ENCODE measurements at regions not wholly inside any gene's neighbourhood (a gene's known extent, or its start where the extent isn't known, plus 50 kb on each side); places are given as distances from the start of the nearest gene placed in this dataset.
A peak's percentile ranks its signal among the peaks of the same experiment; 100 is the strongest.

DNA sequence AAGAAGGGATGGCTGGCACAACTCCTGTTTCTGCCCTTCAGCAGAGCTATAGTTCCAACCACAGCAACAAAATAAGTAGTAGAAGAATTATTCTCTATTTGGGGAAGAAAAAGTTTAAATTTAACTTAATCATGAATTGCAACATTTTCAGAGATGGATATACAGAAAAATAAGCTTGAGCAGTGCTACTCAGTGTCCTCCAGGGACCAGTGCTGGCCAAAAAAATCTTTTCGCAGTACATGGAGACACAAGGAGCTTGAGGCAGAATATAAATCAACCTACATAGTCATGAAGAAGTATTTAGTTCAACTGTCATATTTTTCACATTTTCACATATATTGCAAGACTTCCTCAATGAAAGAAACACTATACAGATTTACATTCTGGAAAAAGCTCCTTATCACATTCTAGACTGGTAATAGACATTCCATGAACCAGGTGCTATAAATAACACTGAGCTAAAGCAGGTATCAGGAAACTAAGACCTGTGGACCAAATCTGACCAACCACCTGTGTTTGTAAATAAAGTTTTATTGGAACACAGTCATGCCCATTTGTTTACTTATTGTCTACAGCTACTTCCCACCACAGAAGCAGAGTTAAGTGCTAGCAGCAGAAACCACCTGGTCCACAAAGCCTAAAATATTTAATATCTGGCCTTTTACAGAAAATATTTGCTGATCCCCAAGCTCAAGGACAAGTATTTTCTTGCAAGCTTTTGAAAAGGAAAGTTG, 101.9 kb downstream of the RGS21 start:
- no peak for TF ChIP-seq CTCF (IDR thresholded peaks at IDR 0.05; ENCODE audit: insufficient read depth, low read depth, low read length, missing control alignments)
- H3K4me3 ChIP-seq (ENCODE audit: low read length): no peak overlapping the region
- DNase-seq (ENCODE audit: low read depth): no peak

GRCh38 chr1:192430644-192431043, 113.9 kb downstream of the RGS21 start:
- TF ChIP-seq CTCF (IDR thresholded peaks at IDR 0.05; ENCODE audit: insufficient read depth, low read depth, low read length, missing control alignments): no peak
- no peak overlapping the region for H3K4me3 ChIP-seq (ENCODE audit: low read length)
- no peak for DNase-seq (ENCODE audit: low read depth)

DNA sequence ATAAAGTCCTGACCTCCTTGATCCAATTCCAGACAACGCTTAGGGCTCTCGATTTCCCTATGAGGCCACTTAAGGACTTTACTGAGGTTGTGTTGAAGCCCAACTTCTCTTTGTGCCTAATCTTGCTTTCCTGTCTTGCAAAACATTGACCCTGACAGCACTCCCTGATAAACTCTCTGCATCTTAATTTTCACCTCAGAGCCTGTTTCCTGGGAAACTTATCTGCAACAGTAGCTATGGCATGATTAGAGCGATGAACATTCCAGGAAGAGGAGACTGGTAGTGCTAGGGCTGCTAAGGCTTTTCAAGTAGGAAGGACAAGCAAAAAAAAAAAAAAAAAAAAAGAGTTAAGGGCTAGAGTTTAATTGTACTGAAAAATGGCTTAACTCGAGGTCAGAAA, 118.9 kb downstream of the RGS21 start:
- H3K4me3 ChIP-seq (ENCODE audit: low read length): no peak overlapping the region
- DNase-seq (ENCODE audit: low read depth): no peak
- TF ChIP-seq CTCF (IDR thresholded peaks at IDR 0.05; ENCODE audit: insufficient read depth, low read depth, low read length, missing control alignments): no peak

DNA sequence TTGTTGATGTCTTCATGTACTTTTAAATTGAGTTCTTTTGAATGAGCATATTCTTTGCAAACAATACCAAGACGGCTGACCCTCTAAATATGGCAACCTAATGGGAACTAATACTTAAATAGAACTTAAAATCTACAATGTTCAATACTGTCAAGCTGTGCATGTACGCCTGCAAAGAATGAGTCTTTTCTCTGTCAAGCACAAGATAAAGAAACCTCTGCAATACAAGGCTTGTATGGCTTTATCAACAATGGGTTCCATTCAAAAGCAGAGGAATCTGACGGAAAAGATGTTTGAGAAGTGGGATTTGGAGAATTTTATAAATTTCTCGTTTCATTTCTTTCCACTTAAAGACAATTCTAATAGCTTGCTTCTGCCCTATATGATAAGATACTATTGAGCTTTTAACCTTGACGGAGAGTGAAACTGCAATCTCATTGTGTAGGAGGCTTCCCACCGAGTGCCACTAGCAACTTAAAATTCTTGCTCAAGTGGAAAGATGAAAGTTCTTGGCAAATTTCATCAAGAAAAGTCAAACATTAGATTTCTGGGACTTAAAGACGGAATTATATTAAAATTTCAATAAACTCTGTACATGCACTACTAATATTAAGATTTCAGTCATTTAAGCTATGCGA, 119.8 kb downstream of the RGS21 start:
- DNase-seq (ENCODE audit: low read depth): no peak
- H3K4me3 ChIP-seq (ENCODE audit: low read length): no peak overlapping the region
- TF ChIP-seq CTCF (IDR thresholded peaks at IDR 0.05; ENCODE audit: insufficient read depth, low read depth, low read length, missing control alignments): no peak

GRCh38 chr1:192438737-192439136, 121.9 kb downstream of the RGS21 start:
- TF ChIP-seq CTCF (IDR thresholded peaks at IDR 0.05; ENCODE audit: insufficient read depth, low read depth, low read length, missing control alignments): no peak
- peak; percentile 34 for DNase-seq (ENCODE audit: low read depth)
- H3K4me3 ChIP-seq (ENCODE audit: low read length): no peak overlapping the region

- DNase-seq (ENCODE audit: low read depth): peak; percentile 89
- H3K4me3 ChIP-seq (ENCODE audit: low read length): no peak overlapping the region
- TF ChIP-seq CTCF (IDR thresholded peaks at IDR 0.05; ENCODE audit: insufficient read depth, low read depth, low read length, missing control alignments): no peak
Measured at GRCh38 chr1:192439373-192440025, 122.7 kb downstream of the RGS21 start.
